H9 (cell line): ENCODE measurements at regions not wholly inside any gene's neighbourhood (a gene's known extent, or its start where the extent isn't known, plus 50 kb on each side); places are given as distances from the start of the nearest gene placed in this dataset.

Source experiments
- DNase-seq: peaks from one replicate; pipeline ENCODE4 v3.0.0-alpha.2; 2017
- H2AFZ ChIP-seq: one replicate; pipeline ENCODE4 v1.6.1; 2013; ENCODE audit warnings: mild to moderate bottlenecking, low read length, control low read depth, moderate library complexity
- H2AK5ac ChIP-seq: 2 replicates; pipeline ENCODE4 v1.6.1; 2013; ENCODE audit warnings: low read length, control low read depth, mixed read lengths; ENCODE audit not compliant: insufficient read length
- H2BK120ac ChIP-seq: one replicate; pipeline ENCODE4 v1.6.1; 2013; ENCODE audit warnings: low read depth, mild to moderate bottlenecking, low read length, control low read depth, inconsistent platforms; ENCODE audit not compliant: poor library complexity, severe bottlenecking
- H2BK12ac ChIP-seq: 2 replicates; pipeline ENCODE4 v1.6.1; 2013; ENCODE audit warnings: low read length, control low read depth, mixed read lengths, low read depth; ENCODE audit not compliant: insufficient read length
- H2BK15ac ChIP-seq: 2 replicates; pipeline ENCODE4 v1.6.1; 2013; ENCODE audit warnings: low read depth, low read length, control low read depth
- H2BK20ac ChIP-seq: one replicate; pipeline ENCODE4 v1.6.1; 2013; ENCODE audit warnings: low read depth, mild to moderate bottlenecking, low read length, control low read depth, inconsistent platforms; ENCODE audit not compliant: poor library complexity, severe bottlenecking
- H2BK5ac ChIP-seq: 2 replicates; pipeline ENCODE4 v1.6.1; 2013; ENCODE audit warnings: low read length, control low read depth, mixed read lengths; ENCODE audit not compliant: insufficient read length
- H3K14ac ChIP-seq: 2 replicates; pipeline ENCODE4 v1.6.1; 2013; ENCODE audit warnings: low read length, control low read depth; ENCODE audit not compliant: insufficient read depth
- H3K18ac ChIP-seq: 2 replicates; pipeline ENCODE4 v1.6.1; 2013; ENCODE audit warnings: low read depth, mild to moderate bottlenecking, mixed read lengths, low read length, control low read depth; ENCODE audit not compliant: insufficient read length
- H3K23ac ChIP-seq: 2 replicates; pipeline ENCODE4 v1.6.1; 2013; ENCODE audit warnings: low read length, control low read depth, mixed read lengths, low read depth; ENCODE audit not compliant: insufficient read length
- H3K23me2 ChIP-seq: 2 replicates; pipeline ENCODE4 v1.6.1; 2013; ENCODE audit warnings: low read depth, mild to moderate bottlenecking, mixed read lengths, low read length, control low read depth; ENCODE audit not compliant: insufficient read length, poor library complexity, severe bottlenecking
- H3K27ac ChIP-seq: 2 replicates; pipeline ENCODE4 v1.5.1; 2013; ENCODE audit warnings: low read length, control low read depth, mixed read lengths, low read depth; ENCODE audit not compliant: insufficient read length
- H3K27me3 ChIP-seq: 2 replicates; pipeline ENCODE4 v1.6.1; 2013; ENCODE audit warnings: low read length, control low read depth, inconsistent platforms; ENCODE audit not compliant: insufficient read depth
- H3K4ac ChIP-seq: 2 replicates; pipeline ENCODE4 v1.6.1; 2013; ENCODE audit warnings: low read depth, mild to moderate bottlenecking, control low read depth, inconsistent platforms, low read length, moderate library complexity
- H3K4me1 ChIP-seq: 2 replicates; pipeline ENCODE4 v1.6.1; 2013; ENCODE audit warnings: low read length, control low read depth, inconsistent platforms; ENCODE audit not compliant: insufficient read depth
- H3K4me2 ChIP-seq: 2 replicates; pipeline ENCODE4 v1.6.1; 2013; ENCODE audit warnings: low read length, control low read depth, mixed read lengths; ENCODE audit not compliant: insufficient read length, insufficient read depth
- H3K56ac ChIP-seq: 2 replicates; pipeline ENCODE4 v1.6.1; 2013; ENCODE audit warnings: low read depth, mild to moderate bottlenecking, mixed read lengths, low read length, control low read depth; ENCODE audit not compliant: insufficient read length
- H3K79me1 ChIP-seq: 2 replicates; pipeline ENCODE4 v1.6.1; 2013; ENCODE audit warnings: low read depth, mild to moderate bottlenecking, moderate library complexity, low read length, control low read depth, inconsistent platforms; ENCODE audit not compliant: insufficient read depth, poor library complexity, severe bottlenecking
- H3K79me2 ChIP-seq: 2 replicates; pipeline ENCODE4 v1.6.1; 2013; ENCODE audit warnings: low read length, control low read depth, inconsistent platforms; ENCODE audit not compliant: insufficient read depth
- H3K9ac ChIP-seq: 2 replicates; pipeline ENCODE4 v1.6.1; 2013; ENCODE audit warnings: low read length, control low read depth, mixed read lengths; ENCODE audit not compliant: insufficient read length; ENCODE audit errors: extremely low read depth
- H3K9me3 ChIP-seq: one replicate; pipeline ENCODE4 v1.6.1; 2013; ENCODE audit warnings: low read depth, low read length, inconsistent platforms; ENCODE audit not compliant: control insufficient read depth
- H3T11ph ChIP-seq: one replicate; pipeline ENCODE4 v1.6.1; 2013; ENCODE audit warnings: mild to moderate bottlenecking, low read length, control low read depth, inconsistent platforms
- H4K20me1 ChIP-seq: one replicate; pipeline ENCODE4 v1.6.1; 2013; ENCODE audit not compliant: control insufficient read depth, insufficient read length, insufficient read depth
- H4K5ac ChIP-seq: 2 replicates; pipeline ENCODE4 v1.6.1; 2013; ENCODE audit warnings: low read depth, mild to moderate bottlenecking, mixed read lengths, low read length, control low read depth; ENCODE audit not compliant: insufficient read length
- H4K8ac ChIP-seq: replicated peaks from 2 replicates; pipeline ENCODE4 v1.6.1; 2013; ENCODE audit warnings: low read length, control low read depth, mixed read lengths, low read depth; ENCODE audit not compliant: insufficient read length
- H4K91ac ChIP-seq: 2 replicates; pipeline ENCODE4 v1.6.1; 2013; ENCODE audit warnings: low read depth, mild to moderate bottlenecking, moderate library complexity, mixed read lengths, low read length, control low read depth; ENCODE audit not compliant: insufficient read length
- H3K27ac Mint-ChIP-seq, 3 experiments: 2 replicates in 2 of 3; 3 replicates in 1 of 3; pipeline ENCODE4 v1.8.0; 2020 to 2021; ENCODE audit warnings: mixed read lengths in 3 of 3, mild to moderate bottlenecking in 1 of 3, moderate library complexity in 1 of 3
- H3K27me3 Mint-ChIP-seq: 2 replicates; pipeline ENCODE4 v1.8.0; 2021; ENCODE audit warnings: low read depth, mild to moderate bottlenecking, moderate library complexity, mixed read lengths
- H3K36me3 Mint-ChIP-seq, 3 experiments: 2 replicates in 2 of 3; 3 replicates in 1 of 3; pipeline ENCODE4 v1.8.0; 2020 to 2021; ENCODE audit warnings: low read depth in 3 of 3, mixed read lengths in 3 of 3; ENCODE audit not compliant: insufficient read depth in 1 of 3
- H3K4me1 Mint-ChIP-seq, 2 experiments: 2 replicates each; pipeline ENCODE4 v1.8.0; 2020; ENCODE audit warnings: mixed read lengths in 2 of 2
- H3K4me3 Mint-ChIP-seq, 2 experiments: 2 replicates in 1 of 2; 3 replicates in 1 of 2; pipeline ENCODE4 v1.8.0; 2020 to 2021; ENCODE audit warnings: mild to moderate bottlenecking in 2 of 2, mixed read lengths in 2 of 2, moderate library complexity in 1 of 2
- H3K9me3 Mint-ChIP-seq, 2 experiments: 2 replicates in 1 of 2; 3 replicates in 1 of 2; pipeline ENCODE4 v1.8.0; 2020; ENCODE audit warnings: mild to moderate bottlenecking in 2 of 2, mixed read lengths in 2 of 2, moderate library complexity in 1 of 2
- WGBS: extraction: QIAGEN DNeasy Blood & Tissue Kit; methylation state at CpG from one replicate; pipeline ENCODE4 v1.1.7; 2013; ENCODE audit warnings: missing lambda C conversion rate, low lambda C conversion rate, mixed read lengths; ENCODE audit not compliant: insufficient read length; ENCODE audit errors: extremely low coverage; 5-methylcytosine and 5-hydroxymethylcytosine counted together
- TF ChIP-seq, protein P1 (sequence below): fragments of 200-600 bp; sonication (generic); conservative IDR thresholded peaks from 3 replicates; pipeline ENCODE4 v1.8.0; 2021; ENCODE audit warnings: antibody characterized with exemption, mild to moderate bottlenecking

DNA sequence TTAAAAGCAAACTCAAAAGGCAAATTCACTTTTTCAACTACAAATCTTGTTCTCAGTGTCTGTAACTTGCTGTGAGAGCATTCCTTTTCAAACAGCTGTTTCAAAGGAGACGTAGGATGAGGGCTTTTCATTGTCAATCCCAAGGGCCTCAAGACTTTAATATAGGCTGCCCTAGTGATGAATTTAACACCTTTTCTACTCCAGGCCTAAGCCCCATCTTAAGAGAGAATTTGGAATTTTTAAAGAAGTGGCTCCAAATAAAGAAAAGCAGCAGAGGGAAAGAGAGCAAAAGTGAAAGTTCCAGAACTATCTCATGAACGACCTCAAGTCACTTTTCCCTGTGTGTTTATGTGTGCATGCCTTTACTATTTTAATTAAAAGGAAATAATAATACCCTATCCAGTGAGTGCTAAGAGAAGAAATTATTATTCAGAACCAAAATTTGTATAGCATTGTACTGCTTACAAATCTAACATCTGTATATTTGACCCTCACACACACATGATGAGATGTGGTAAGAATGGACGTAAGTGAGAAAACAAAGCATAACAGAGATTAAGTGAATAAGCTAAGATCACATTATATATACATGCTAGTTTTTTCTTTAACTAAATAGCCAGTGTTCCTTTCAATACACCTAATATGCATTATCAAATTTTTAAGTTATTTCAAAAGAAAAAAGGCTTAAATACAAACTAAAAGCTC lies 196.4 kb downstream of the VGLL3 start:
- Histone ChIP-seq H3K14ac (no peak overlapping the region), H3K56ac (no peak overlapping the region), H3T11ph (no peak overlapping the region), H4K91ac (no peak overlapping the region), H3K4me2 (no peak overlapping the region), H4K8ac (no peak overlapping the region), H3K79me2 (no peaks in the 10 kb centered on the region), H3K23me2 (no peaks in the 10 kb centered on the region), H3K23ac (no peak overlapping the region), H2BK20ac (peak overlapping the region; percentile 12), H4K20me1 (no peaks in the 10 kb centered on the region), H3K27me3 (no peaks in the 10 kb centered on the region), H2AK5ac (no peak overlapping the region), H2BK12ac (no peak overlapping the region), H2BK15ac (no peak overlapping the region), H3K79me1 (no peaks in the 10 kb centered on the region), H3K4ac (no peak overlapping the region), H4K5ac (no peak overlapping the region), H3K9me3 (no peaks in the 10 kb centered on the region), H3K18ac (no peak overlapping the region), H3K9ac (no peak overlapping the region), H3K4me1 (no peaks in the 10 kb centered on the region; the same call in 1 of the 2 replicates), H2BK5ac (no peak overlapping the region), H2AFZ (no peak overlapping the region), H2BK120ac (no peak overlapping the region), H3K27ac (no peak overlapping the region)
- TF ChIP-seq, protein P1, sequence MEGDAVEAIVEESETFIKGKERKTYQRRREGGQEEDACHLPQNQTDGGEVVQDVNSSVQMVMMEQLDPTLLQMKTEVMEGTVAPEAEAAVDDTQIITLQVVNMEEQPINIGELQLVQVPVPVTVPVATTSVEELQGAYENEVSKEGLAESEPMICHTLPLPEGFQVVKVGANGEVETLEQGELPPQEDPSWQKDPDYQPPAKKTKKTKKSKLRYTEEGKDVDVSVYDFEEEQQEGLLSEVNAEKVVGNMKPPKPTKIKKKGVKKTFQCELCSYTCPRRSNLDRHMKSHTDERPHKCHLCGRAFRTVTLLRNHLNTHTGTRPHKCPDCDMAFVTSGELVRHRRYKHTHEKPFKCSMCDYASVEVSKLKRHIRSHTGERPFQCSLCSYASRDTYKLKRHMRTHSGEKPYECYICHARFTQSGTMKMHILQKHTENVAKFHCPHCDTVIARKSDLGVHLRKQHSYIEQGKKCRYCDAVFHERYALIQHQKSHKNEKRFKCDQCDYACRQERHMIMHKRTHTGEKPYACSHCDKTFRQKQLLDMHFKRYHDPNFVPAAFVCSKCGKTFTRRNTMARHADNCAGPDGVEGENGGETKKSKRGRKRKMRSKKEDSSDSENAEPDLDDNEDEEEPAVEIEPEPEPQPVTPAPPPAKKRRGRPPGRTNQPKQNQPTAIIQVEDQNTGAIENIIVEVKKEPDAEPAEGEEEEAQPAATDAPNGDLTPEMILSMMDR: no peak
- H3K27me3 Mint-ChIP-seq: no peaks in the 10 kb centered on the region
- H3K4me1 Mint-ChIP-seq: peaks cover 13 to 14% of the 10 kb centered on the region in 2 experiments
- no CpG with 5 or more reads among the region's 3 CpGs for WGBS
- H3K4me3 Mint-ChIP-seq: no peak overlapping the region
- no peaks in the 10 kb centered on the region for H3K9me3 Mint-ChIP-seq
- DNase-seq: no peak
- H3K27ac Mint-ChIP-seq: peak overlapping the region in 2 of 3 experiments; percentile 88 to 95; a peak in 2 of 7 replicates
- no peaks in the 10 kb centered on the region for H3K36me3 Mint-ChIP-seq
